Colon (tissue), 2 donors: ENCODE measurements at regions not wholly inside any gene's neighbourhood (a gene's known extent, or its start where the extent isn't known, plus 50 kb on each side); places are given as distances from the start of the nearest gene placed in this dataset.

ENCODE experiments used
- FAIRE-seq: peaks from 2 replicates; lab custom pipeline; 2012; peaks lifted over from hg19 to GRCh38; lab: Jason Lieb, UNC
- donor health status: control.
- donor health status: control.

DNA sequence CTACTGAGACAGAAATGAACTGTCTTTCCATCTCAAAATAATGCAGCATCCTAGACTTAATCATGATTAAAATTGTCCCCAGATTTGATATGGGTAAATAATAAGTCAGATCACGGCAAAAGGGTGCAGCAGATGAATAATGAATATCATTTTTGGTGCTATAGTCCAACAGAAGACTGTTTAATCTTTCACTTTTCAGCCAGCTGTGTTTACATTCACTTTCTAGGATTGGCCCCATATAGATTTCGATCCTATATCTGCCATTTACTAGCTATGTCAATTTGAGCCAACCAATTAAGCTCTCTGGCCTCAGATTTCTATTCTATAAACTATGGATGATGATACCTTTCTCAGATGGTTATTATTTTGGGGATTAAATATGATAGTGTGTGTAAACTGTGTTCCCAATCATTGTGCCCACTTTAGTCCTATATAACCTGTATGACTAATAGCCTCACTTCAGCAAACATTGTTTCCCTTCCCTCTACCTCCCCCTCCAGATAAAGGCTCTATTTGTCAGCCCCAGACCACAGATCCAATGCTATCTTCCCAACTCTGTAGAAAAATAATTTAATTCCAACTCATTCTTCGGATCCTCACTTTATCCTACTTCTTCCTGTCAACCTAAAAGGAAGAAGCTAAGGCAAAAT is 53.6 kb upstream of the NT5E start:
- FAIRE-seq = no peak

DNA sequence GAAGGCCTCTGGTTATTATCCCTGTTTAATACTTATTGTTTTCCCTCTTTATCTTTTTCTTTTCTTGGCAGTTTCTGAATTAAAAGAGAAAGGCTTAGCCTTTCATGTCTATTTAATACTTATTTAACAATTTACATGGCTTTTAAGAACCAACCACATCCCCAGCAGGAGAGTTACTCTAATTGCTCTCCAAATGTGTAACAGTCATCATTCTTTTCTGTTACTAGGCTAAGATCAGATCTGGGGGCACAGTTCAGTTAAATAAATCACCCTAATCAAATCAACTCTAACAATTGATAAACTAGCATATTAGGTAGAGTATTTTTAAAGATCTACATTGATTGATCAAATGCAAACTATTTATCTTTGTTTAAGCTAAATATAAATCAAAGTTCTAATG is 54.1 kb upstream of the NT5E start:
- no peak for FAIRE-seq

DNA sequence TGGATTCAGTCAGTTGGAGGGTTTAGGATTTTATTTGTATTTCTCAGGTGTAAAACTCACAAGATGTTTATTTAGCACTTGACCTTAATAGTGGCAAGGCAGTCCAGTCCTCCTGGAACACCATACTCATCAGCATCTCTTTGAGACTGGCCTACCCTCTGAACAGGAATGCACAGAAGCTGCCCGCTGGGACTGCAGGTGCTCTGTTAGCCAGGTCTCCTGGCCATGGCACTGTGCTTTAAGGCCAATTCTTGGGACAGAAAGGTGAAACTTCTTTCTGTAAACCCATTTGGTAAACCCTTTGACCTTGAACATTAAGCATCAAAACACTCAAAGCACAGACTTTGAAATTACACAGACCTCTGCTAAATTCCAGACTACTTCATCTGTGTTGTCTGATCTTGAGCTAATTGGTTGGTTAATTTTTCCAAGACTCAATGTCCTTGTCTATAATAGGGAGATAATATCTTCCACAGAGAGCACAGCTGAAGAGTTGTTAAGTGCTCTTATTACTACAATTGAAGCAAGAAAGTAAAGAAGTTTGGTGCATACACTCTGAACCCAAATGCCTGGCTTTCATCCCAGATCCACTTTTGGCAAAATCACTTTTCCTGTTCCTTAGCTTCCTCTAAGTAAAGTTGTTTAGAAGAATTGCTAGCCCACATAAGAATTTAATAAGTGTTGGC is 54.9 kb upstream of the NT5E start:
- no peak for FAIRE-seq

DNA sequence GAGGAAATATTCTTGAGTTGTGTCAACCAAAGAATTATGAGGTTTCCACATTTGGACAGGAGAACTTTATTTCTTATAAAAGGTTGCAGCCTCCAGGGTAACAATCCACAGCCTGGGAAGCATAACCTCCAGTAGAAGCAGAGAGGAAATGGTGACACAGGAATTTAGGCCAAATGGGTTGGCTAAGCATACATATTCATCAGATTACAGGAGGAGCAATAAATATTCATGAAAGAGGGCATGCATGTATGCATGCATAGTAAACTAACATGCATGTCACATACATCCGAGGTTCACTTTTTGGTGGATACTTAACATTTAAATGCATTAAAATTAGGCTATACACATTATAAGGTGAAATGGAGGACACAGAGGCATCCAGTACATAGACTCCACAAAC is 55.7 kb upstream of the NT5E start:
- no peak for FAIRE-seq

DNA sequence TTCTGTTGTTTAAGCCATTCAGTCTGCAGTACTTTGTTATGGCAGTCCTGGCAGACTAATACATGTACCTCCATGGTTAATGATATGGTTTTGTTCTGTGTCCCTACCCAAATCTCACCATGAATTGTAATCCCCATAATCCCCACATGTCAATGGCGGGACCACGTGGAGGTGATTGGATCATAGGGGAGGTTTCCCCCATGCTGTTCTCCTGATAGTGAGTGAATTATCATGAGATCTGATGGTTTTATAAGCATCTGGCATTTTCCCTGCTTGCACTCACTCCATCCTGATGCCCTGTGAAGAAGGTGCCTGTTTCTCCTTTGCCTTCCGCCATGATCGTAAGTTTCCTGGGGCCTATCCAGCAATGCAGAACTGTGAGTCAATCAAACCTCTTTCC is 57.5 kb upstream of the NT5E start:
- no peak for FAIRE-seq

DNA sequence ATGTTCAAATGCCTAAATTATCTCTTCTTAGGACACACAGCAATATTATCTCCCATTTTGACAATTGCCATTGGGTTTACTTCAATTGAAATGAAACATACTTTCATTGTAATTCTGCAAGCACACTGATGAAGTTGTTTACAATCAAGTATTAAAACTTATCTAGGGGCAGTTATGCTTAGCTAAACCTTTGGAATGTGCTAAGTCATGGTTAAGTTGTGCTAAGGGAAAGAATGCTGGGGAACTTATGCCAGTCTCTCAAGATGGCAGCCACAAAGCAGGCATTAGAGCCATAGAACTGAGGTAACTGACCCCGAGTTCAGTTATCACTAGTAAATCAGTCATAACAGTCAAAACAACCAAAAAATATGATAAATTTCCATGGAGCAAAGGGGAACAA is 59.1 kb upstream of the NT5E start:
- no peak for FAIRE-seq

DNA sequence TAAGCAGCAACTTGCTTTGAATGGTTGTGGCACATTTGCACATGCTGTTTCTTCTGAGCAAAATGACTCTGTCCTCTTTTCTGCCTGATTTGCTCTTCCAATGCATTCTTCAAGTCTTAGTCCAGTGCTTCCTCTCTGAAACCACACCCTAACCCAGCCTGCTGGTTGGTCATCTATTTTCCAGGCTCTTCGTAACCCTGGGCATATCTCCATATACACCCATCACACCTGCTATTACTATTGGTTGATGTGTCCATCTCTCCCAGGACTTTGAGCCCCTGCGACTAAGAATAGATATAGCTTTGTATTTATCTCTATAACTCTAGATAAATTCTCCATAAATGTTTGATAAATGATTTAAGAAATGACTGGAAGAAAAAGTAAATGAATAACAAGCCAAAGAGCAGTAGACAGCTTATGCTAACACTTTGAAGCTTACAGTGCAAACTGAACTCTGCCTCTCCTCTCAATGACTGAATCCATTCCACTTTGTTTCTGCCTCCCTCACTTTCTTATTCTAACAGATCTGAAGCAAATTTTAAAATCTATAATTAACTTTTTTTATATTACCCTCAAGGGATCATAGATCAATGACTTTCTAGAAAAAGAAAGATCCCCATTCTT is 59.7 kb upstream of the NT5E start:
- no peak for FAIRE-seq

DNA sequence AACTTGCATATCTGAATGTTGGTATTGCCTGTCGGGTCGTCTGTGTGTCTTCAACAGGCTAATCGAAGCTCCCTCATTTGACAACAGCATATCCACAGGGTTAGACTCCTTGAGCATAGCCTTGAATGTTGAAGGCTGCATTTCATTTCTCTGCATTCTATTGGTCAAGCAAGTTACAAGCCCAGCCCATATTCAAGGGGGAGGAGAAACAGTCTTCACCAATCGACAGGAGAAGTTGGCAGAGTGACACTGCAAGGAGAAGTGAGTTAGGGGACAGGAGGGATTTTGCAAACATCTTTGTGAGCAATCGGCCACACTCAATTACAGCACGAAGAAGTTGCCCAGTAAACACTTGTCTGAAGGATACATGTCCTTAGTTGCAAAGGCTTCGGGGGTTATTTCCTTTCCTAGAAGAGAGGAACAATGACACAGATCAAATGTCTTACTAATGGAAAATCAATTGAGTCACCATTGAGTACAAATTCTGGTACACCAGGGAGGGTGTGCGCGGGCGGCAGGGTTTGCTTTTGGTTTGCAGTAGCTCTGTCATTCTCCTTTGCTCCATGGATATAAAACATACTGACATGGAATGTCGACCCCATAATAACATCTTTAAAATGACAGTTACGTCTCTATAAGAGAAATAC is 60.6 kb upstream of the NT5E start:
- no peak for FAIRE-seq

DNA sequence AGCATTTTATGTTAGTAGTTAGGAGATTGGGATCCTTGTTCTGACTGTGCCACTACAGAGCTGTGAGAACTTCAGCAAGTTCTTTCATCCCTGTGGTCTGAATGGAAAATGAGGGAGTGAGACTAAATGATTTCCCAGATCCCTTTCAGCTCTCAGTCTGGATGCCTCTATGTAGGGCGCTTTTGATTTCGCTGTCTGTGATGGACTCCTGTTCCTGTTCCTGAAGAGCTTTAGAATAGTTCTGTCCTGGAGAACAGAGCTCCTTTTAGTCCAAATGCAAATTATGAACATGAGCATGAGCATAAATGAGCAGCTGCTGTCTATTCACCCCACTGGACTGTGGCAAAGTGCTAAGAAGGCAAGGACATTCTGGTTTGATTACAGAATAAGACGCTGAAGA is 61.4 kb upstream of the NT5E start:
- no peak for FAIRE-seq

DNA sequence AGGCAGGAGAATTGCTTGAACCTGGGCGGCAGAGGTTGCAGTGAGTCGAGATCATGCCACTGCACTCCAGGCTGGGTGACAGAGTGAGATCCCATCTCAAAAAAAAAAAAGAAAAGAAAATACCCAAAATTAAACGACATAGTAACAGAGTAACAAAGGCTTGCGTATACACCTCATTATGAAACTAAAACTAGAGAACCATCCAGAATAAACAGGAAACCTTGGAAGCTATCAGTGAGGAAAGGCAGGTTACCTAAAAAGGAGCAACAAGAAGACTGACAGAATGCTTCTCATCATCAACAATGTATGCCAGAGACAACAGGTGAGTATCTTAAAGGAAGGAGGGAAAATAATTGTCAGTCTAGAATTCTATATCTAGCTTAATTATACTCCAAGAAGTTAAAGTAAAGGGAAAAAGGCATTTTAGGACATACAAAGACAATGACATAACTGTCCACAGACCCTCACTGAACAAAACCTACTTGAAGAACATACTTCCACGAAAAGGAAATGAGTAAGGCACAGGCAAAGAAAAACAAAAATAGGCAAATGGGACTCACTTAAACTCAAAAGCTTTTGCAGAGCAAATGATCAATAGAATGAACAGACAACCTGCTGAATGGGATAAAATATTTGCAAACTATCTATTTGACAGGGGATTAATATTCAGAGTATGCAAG is 64.1 kb upstream of the NT5E start:
- FAIRE-seq = no peak

DNA sequence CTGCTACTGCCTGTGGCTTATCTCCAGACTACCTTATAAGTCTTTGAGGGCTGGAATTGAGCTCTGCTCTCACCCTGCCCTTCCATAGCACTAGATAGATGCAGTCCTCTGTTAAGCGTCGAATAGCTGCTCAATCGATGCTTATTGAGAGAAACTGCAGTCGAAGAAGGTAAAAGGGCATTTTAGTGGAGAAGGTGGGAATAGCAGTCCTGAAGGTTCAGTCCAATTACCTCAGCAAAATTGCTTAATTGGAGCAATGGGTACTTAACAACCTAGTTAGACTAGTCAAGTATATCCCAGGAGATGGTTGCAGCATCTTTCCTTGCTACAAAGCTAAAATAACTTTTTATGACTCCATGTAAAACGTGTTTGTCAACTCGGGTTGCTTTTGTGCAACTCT is 66.8 kb upstream of the NT5E start:
- no peak for FAIRE-seq

DNA sequence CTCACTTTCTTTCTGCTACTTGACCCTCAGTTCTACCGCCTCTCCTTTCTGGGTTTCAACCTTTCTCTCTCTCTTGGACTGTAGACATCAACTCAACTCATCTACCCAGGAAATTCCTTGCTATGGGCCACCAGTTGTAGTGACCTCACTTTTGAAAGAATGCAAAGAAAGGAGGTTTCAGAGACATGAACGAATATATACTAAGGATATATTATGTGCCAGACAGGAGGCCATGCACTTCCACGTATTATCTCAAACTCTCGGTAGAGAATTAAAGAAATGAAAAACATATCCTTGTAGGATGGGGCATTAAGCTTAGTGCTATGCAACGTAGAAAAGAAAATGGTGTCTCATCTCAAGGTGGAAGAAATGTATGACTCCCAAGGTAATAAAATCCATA is 67.3 kb upstream of the NT5E start:
- FAIRE-seq = no peak

DNA sequence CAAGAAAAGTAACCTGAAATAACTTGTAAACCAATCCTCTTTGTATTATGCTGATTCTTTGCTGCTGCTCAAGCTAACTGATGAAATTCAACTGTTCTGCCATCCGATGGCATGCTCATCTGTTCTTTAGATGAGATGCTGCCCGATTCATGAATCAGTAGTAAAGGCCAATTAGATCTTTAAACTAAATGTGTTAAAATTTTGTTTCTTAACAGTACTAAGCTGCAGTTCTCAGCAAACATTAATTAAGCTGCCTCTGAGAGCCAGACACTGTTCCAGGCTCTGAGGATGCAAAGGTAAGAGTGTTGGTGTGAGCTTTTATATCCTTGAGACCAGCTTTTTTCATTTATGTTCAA is 77.0 kb upstream of the NT5E start:
- FAIRE-seq = no peak

DNA sequence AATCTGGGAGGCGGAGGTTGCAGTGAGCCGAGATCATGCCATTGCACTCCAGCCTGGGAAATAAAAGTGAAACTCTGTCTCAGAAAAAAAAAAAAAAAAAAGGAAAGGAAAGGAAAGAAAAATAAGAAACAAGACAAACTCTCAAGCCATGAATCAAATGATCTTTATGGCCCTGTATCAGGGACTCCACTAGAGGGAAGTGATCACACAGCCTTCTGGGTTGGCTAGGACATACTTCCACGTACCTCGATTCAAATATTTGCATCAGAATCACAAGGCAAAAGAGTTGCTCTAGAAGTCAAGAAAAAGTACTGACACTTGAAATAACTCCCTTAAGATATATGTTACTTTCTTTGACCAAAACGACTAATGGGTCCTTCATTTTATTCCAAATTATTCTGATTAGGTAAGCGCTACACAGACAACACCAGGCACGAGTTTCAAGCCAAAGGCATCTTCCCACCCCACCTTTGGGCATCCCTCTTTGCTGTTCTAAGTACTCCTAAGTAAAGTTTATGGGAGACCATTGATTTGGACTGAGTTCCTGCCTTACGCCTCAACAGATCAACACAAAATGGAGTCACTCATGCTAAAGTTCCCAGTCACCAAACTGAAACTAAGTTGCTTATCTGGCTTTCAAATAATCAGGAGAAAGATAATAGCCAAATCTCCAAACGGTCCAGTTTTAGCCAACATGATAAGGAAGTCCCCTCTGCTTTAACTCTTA is 77.5 kb upstream of the NT5E start:
- FAIRE-seq = no peak

DNA sequence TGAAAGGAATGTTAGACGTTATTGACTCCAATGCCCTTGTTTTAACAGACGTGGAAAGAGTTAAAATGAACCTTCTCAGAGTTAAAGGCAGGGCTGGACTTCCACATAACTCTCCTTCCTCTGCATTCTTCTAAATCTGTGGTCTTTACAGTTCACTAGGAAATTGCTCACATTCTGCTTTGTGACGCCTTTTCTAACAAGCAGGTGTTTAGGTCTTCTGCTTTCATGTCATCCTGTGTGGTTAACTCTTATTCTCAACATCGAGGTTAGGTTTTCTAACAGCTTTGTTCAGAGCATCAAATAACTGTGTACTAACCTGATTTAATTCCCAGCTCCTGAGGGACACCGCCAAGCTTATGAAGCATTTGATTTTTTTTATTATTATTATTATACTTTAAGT is 81.3 kb upstream of the NT5E start:
- FAIRE-seq = no peak

DNA sequence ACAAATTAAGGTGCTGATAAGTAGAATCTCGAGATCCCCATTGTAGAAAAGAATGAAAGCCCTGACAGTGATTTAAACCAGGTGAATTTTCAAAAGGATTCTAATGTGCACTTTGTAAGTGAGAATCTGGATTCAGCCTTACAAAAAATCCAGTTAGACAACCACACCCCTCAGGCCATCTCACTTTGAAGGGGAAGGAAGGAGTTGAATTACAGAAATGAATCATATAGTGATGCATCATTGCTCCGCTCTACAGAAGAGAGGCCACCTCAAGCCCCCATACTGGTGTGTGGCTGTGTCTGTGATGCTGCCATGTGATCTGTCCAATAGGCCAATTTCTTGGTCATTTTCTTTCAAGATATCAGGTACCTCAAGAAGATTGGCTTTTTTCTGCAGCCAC is 85.5 kb upstream of the NT5E start:
- FAIRE-seq = no peak

DNA sequence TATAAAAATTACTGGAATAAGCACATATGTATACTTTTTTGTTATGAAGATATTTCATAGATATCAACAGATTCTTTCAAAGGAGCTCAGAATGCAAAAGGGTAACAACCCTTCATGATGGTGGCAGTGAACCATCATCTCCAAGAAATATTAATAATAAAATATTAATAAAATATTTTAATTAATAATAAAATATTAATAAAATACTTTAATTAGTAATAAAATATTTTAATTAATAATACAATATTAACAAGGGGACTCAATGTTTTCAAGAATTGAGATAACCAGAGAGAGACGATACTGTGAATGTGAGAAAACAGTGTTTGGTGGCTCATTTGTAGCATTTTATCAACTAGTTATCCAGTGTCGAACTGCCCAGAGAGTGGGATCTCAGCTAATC is 86.0 kb upstream of the NT5E start:
- FAIRE-seq = peak; percentile 72

DNA sequence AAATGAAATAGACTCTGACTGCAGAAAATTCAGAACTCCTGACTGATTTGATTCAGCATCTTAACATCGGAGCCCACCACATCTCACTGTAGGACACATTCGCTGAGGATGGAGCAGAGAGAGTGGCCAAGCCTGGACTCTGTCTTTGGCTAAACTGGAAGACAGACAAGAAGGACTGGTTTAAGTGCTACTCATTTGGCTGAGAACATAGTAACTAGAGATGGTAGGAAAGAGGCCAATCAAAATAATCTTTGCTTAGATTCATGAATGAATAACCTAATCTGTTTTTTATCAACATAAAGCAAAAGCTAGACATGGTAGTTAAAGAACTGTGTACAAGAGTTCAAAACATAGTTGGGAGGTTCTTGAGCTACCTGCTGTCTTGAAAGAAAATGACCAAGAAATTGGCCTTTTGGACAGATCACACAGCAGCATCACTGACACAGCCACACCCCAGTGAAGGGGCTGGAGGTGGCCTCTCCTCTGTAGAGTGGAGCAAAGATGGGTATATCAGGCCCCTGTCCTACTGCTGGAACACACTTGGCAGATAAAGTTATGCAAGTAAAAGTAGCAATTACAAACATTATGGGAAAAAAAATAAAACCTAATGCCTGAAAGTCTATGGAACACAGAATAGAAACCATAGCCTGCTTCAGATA is 87.1 kb upstream of the NT5E start:
- FAIRE-seq = no peak

DNA sequence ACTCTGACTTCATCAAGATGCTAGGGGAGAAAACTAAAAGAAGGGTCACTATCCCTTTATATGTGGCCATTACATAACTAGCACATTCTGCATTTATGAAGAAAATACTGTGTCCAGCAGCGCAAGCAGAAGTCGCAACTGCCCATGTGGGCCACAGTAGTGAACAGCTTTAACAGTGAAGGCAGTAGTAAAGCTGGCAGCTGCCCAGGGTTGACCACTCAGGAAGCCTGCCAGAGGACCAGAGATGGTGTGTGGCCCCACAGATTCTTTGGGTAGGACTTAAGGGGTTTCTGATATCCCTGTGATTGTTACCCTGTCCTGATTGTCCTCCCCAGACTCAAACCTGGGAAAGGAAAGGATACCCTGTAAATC is 88.3 kb upstream of the NT5E start:
- FAIRE-seq = no peak

DNA sequence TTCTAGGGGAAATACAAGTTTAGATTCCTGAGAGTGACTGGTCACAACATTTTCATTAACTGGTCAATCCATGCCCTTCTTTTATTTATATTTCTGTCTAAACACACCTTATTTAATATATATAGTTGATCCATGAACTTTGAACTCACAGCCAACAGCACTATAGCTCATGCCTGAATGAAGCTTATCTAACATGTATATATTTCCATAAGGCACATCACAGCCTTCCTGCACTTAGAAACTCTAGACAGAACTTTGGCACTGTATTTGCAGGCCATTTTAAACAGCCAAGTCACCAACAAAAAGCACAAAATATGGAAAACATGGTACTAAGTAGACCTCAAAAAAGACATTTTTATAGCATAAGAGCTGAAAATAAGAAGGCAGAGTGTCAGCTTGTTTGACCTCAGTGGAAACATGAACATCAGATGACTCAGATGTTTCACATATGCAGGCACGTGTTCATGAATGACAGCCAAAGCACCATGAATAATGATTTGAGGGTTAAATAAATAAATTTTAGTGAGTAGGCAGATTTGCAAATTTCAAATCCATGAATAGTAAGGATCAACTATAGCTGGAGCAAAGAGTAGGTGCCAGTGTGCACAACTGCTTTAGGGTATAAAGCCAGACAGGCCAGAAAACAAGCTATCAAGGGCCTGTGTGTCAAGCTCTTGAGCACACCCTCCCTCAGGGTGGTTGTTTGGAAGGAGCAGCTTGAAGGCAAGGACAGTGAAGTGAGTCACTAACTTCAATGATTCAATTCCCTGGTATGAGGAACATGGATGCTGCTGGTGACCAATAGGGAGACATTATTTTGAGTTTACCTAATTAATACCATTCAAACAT is 88.9 kb upstream of the NT5E start:
- FAIRE-seq = no peak

DNA sequence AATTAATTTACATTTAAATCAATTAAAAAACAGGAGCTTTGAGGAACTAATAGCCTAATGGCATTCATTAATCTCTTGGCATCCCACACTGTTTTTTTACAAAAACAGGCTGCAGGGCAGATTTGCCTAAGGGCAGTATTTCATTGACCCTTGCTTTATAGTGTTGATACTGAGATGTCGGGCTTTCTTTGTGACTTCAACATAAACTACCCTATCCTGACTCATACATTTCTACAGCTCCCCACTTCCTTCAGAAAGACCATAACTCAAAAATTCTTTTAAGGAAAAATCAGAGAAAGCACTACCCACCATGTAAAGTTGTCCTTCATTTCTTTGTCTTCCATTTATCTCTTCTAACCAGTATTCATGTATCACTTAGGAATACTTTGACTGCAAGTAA is 92.2 kb upstream of the NT5E start:
- no peak for FAIRE-seq
